ENCODE measurements at regions not wholly inside any gene's neighbourhood (a gene's known extent, or its start where the extent isn't known, plus 50 kb on each side); places are given as distances from the start of the nearest gene placed in this dataset.
A peak's percentile ranks its signal among the peaks of the same experiment; 100 is the strongest.

GRCh38 chr4:180792541-180792940 is 1450.7 kb upstream of the TENM3 start:
- DNase-seq (ENCODE audit: low spot score), result no peak

DNA sequence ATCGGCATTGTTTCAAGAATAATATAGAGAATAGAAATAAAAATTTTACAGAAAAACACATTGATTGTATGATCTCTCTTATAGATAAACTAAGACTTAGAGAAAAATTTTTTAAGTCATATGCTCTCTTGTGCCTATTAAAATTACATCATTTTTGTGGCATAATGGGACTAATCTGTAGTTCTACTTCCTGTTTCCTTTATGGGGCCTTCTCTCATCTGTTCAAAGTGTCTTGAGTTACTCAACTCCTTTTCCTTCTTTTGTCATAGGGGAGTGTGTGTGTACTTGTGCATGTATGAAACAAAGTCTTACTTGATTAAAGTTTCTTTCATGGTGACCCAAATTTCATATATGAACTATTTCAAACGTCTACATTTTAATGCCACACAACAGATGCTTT is 1448.9 kb upstream of the TENM3 start:
- no peak for DNase-seq (ENCODE audit: low spot score)

- no peak for DNase-seq (ENCODE audit: low spot score)
These were observed 1445.1 kb upstream of the TENM3 start for GRCh38 chr4:180798036-180798577.

- DNase-seq (ENCODE audit: low spot score), result no peak
These were observed 1443.4 kb upstream of the TENM3 start for GRCh38 chr4:180799798-180800197.

- DNase-seq (ENCODE audit: low spot score), result no peak
These were observed 1438.1 kb upstream of the TENM3 start for GRCh38 chr4:180805101-180805500.

DNA sequence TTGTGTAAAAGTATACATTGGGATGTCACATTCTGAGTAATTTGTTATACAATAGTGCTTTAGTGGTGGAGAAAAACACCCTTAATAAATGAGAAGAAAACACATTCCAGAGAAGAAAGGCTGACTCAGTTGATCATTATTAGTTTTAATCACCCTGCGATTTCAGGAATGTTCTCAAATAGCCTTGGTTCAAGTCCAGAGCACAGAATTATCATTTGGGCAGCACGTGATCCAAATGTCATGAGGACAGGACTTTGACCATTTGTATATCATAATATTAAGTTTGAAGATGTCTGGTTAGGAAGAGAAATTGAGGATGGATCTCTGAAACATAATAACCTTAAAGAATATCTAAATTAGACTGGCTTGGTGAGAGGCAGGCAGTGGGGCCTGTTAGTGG is 1434.3 kb upstream of the TENM3 start:
- no peak for DNase-seq (ENCODE audit: low spot score)

DNA sequence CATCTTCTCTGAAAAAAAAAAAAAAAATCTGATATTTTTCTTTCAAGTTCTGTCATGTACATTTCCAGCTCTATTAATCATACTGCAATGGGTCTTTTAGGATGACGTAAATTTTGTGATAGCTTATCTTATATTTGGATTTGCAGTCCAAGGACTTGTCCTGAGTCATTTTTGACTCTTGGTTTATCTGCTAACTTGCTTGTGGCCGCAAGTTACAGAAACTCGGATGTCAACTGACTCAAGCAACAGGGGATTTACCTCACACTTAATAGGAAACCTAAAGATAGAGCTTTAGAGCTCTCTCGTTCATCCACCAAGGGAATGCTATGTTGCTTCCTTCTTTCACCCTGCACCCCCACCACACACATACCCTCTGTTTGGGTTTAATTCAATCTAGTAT is 1433.8 kb upstream of the TENM3 start:
- peak; percentile 35 for DNase-seq (ENCODE audit: low spot score)

- DNase-seq (ENCODE audit: low spot score), result no peak
These were observed 1432.6 kb upstream of the TENM3 start for GRCh38 chr4:180810581-180810980.

GRCh38 chr4:180811556-180811955 is 1431.6 kb upstream of the TENM3 start:
- DNase-seq (ENCODE audit: low spot score), result no peak

DNA sequence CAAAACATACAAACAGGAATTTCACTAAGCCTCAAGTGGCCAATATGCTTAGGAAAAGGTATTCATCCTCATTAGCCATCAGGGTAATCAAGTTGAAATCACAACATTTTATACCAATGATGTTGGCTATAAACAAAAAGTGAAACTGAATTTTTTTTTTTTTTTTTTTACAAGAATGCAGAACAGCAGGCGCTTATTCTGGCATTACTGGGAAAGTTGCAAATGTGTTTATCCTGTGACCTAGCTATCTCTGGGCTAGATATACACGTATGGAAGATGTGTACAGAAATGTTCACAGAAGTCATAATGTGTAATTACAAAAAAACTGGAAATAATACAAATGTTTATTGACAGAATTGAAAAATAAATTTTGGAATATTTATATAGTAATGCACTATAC is 1430.4 kb upstream of the TENM3 start:
- no peak for DNase-seq (ENCODE audit: low spot score)

DNA sequence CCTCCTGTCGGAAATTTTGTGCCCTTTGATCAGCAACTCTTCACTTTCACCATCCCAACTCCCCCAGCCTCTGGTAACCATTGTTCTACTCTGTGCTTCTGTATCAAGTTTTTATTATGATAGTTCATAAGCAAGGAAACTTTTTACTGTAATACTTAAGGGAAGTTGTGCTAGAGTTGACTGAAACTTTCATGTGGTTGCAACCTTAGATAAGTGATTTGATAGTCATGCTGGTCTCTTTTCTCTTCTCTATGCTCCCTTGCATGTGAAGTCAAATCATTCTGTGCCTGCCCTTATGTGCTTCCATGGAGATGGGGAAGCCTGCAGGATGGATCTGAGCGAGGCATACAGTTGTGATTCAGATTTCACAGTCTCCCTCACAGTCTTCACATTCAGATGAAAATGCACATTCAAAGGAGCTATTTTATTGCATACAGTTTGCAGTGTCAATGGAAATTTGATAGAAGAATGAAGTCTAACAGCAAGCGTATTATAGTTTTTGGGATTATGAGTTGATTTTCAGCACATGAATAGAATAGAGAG is 1428.3 kb upstream of the TENM3 start:
- no peak for DNase-seq (ENCODE audit: low spot score)

DNA sequence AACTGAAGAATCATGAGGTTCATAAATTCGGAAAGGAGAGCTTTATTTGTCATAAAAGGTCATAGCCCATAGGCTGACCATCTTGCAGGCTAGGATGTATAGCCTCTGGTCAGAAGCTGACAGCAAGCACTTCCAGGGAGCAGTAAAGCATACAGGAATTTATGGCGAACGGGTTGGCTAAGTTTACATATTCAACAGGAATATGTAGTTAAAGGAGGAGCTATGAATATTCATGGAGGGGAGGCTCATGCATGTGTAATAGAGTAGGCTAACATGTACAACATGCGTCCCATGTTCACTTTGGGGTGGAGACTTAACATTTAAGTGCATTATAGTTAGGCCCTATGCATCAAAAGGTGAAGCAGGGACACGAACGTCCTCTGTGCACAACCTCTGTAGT is 1425.7 kb upstream of the TENM3 start:
- DNase-seq (ENCODE audit: low spot score), result no peak

DNA sequence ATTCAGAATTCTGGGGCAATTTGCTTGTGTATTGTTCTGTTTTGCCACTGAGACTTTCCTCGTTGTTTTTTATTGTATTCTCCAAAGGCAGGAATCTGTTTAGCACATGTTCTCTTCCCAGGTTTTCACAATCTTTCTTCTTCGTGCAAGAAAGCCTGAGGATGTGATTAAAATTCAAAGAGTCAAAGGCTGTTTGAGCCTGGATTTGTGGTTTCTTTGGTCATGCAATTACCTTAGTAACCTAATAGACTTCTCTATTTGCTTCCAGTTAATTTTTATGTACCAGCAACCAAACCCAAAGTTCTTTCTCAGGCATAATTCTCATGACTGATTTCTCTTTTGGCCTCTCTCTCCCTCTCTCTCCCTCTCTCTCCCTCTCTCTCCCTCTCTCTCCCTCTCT is 1420.1 kb upstream of the TENM3 start:
- no peak for DNase-seq (ENCODE audit: low spot score)

DNA sequence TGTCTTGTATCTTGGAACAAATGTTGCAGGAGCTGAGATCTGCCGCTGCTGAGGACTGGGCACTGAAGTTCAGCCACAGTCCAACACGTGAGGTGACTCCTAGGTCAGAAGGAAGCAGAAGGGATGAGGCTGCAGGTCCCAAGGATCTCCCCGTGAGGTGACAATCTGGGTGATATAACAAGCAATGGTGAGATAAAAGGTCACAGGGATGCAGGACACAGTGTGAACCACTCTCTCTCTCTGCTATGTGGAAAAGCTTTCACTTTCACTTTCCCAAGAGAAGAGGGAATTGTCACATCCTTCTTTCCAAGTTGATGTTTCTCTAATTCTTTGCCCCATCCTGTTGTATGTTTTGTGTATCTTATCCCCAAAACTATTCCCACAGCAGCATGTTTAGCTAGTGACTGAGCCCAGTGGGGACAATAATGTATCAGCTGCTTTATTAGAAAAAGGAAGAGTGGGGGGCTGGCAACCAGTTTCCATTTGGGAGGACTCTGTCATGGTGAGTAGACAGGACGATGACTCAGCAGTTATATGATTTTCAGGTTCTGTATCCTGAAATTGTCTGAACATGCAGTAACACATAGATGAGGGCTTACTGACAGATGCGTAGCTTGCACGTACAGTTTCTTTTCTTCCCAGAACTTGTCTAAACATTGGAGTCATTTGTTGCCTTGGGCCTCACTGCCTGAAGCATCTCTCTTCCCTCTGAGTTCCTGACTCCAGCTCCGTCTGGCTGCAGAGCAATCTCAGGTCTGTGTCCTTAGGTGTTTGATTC is 1415.8 kb upstream of the TENM3 start:
- peak; percentile 33 for DNase-seq (ENCODE audit: low spot score)

DNA sequence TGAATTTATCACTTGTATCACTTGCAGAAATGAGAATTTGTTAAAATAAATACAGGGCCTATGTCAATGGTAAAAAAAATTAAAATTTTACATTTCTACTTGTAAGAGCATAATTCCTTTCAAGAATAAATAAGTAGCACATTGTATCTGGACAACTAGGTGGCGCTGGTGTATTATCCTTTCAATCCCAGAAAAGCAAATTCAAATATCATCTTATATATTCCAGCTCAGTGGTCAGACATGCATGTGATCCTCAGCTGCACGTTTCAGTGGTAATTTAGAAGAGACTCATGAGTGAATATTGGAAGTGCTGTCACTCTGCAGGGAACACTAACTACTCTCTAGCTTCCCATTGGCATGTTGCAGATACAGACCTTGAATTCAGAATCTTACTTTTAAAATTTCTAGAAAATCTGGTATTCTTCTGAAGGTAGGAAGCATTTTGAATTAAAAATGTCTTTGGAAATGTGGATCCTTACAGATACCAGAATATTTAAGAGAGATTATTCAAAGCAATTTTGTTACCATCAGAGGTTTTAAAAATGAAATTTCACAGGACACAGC is 1414.7 kb upstream of the TENM3 start:
- DNase-seq (ENCODE audit: low spot score), result peak; percentile 83

GRCh38 chr4:180832073-180832472 is 1411.1 kb upstream of the TENM3 start:
- no peak for DNase-seq (ENCODE audit: low spot score)

- no peak for DNase-seq (ENCODE audit: low spot score)
These were observed 1403.1 kb upstream of the TENM3 start for GRCh38 chr4:180840142-180840541.

DNA sequence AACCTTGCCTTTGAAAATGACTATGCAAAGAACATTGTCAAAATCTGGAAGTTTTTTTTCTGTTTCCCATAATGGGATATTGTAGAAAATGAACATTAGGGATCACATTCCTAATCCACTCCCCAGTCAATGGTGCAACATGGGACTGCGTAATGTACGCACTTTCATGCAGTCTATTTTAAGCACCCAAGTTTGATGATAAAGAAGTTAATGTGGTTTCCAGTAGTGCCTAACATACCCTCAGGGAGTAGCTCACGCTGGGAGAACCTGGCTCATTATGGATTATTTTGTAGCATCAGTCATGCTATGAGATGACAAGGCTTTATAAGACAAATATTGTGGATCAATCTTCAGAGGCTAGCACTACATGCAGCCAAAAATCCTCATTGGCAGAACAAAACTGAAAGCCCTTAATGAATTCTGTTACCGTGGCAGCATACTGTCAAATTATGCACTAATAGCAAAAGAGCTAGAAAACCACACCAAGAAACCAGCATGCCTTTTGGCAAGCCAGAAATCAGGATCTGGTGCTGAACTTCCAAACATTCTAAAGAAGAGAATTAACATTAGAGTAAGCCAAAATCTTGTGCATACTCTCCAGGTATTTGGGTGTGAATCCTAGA is 1392.8 kb upstream of the TENM3 start:
- DNase-seq (ENCODE audit: low spot score), result no peak

GRCh38 chr4:180852738-180853137 is 1390.5 kb upstream of the TENM3 start:
- DNase-seq (ENCODE audit: low spot score), result no peak

GRCh38 chr4:180855184-180855583 is 1388.0 kb upstream of the TENM3 start:
- no peak for DNase-seq (ENCODE audit: low spot score)

DNA sequence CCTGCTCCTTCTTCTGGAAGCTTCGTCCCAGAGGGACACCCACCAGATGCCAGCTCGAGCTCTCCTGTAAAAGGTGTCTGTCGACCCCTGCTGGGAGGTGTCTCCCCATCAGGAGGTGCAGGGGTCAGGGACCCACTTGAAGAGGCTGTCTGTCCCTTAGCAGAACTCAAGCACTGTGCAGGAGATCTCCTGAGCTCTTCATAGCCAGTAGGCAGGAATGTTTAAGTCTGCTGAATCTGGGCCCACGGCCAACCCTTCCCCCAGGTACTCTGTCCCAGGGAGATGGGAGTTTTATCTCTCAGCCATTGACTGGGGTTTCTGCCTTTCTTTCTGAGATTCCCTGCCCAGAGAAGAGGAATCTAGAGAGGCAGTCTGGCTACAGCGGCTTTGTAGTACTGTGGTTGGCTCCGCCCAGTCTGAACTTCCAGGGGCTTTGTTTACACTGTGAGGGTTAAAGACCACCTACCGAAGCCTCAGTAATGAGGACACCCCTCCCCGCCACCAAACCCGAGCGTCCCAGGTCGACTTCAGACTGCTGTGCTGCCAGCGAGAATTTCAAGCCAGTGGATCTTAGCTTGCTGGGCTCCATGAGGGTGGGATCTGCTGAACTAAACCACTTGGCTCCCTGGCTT is 1383.0 kb upstream of the TENM3 start:
- DNase-seq (ENCODE audit: low spot score), result no peak

GRCh38 chr4:180861651-180862050 is 1381.6 kb upstream of the TENM3 start:
- no peak for DNase-seq (ENCODE audit: low spot score)

All from umbilical cord (tissue), 1 donor.